ENCODE measurements at regions not wholly inside any gene's neighbourhood (a gene's known extent, or its start where the extent isn't known, plus 50 kb on each side); places are given as distances from the start of the nearest gene placed in this dataset.
"Not testable (repeated sequence)": the region's sequence is repeated elsewhere in the genome, so short reads cannot be mapped to it uniquely, and the experiment has no call there.

DNA sequence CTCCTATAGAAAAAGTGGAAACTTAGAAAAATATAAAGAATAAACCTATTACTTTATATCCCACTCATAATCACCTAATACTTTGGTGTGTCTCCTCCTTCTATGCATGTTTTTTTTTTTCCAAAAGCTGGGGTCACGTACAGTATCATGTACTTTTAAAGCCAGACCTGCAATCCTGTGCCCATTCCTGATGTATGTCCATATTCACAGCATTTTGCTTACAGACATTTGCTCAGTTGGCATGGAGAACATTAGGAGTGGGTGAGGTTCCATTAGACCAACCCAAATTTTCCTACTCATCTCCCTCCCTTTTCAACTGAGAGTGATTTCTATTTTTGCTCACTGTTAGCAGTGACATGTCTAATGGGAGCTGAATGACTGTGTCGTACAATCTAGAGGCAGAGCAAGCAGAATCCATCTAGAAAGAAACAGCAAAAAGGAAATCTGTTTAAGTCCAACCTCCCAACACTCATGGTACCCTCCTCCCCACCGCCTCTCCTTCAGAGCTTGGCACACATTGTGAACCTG, 195.6 kb upstream of the KLF3 start:
- no CpG with 5 or more reads among the region's 3 CpGs for WGBS (ENCODE audit: extremely low coverage, insufficient coverage, low lambda C conversion rate)
- H3K27me3 ChIP-seq (ENCODE audit: insufficient read depth, low read length, poor library complexity) = no peaks in the 10 kb centered on the region
- no peak overlapping the region for H3K4me2 ChIP-seq (ENCODE audit: low read length)
- no peak overlapping the region for H3K4me3 ChIP-seq (ENCODE audit: low read length)
- no peak overlapping the region for H3K27ac ChIP-seq (ENCODE audit: low read depth, low read length)
- H3K4me1 ChIP-seq (ENCODE audit: control insufficient read depth, low read depth, low read length) = no peaks in the 10 kb centered on the region
- H3K79me1 ChIP-seq (ENCODE audit: low read length) = no peaks in the 10 kb centered on the region
- H3K56ac ChIP-seq (ENCODE audit: low read length) = no peak overlapping the region
- no peak overlapping the region for H3K9ac ChIP-seq (ENCODE audit: low read length)
- no peak for DNase-seq
- no peak overlapping the region for H2AK5ac ChIP-seq (ENCODE audit: low read length)
- H3K18ac ChIP-seq (ENCODE audit: low read length) = no peak overlapping the region
- H4K8ac ChIP-seq (ENCODE audit: low read depth, low read length) = no peak overlapping the region
- no peak overlapping the region for H3K23ac ChIP-seq (ENCODE audit: low read length)
- no peaks in the 10 kb centered on the region for H3K36me3 ChIP-seq (ENCODE audit: control insufficient read depth, insufficient read depth, low read length)
- no peak overlapping the region for H3K4ac ChIP-seq (ENCODE audit: low read depth, low read length)
- H2BK5ac ChIP-seq (ENCODE audit: low read length) = no peak overlapping the region
- no peak overlapping the region for H2BK15ac ChIP-seq (replicated peaks; ENCODE audit: low read depth)
- no peak overlapping the region for H4K5ac ChIP-seq (ENCODE audit: low read length)
- H2BK120ac ChIP-seq (ENCODE audit: low read depth, low read length) = no peak overlapping the region
- H3K79me2 ChIP-seq (ENCODE audit: control insufficient read depth, insufficient read depth, low read length) = no peaks in the 10 kb centered on the region

DNA sequence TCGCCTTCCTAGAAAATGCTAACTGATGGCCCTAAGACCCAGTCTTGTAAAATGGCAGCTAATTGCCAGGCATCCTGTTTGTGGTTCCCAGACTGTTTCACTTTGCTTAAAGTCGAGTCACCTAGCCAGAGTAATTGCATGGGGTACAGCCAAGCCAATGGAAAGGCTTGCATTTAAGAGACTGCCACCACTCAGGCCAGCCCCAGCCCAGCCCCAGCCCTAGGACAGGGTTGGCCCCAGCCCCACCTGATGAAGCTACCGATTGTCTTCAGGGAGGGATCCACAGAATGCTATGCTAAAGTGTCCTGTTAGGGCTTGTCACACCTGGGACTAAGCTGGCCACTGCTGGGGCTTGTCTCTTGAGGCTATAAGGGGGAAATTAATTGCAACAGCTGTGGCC, 194.6 kb upstream of the KLF3 start:
- Histone ChIP-seq H3K4ac (ENCODE audit: low read depth, low read length) (no peak overlapping the region), H3K4me3 (ENCODE audit: low read length) (no peak overlapping the region)
- no CpG with 5 or more reads among the region's 3 CpGs for WGBS (ENCODE audit: extremely low coverage, insufficient coverage, low lambda C conversion rate)

DNA sequence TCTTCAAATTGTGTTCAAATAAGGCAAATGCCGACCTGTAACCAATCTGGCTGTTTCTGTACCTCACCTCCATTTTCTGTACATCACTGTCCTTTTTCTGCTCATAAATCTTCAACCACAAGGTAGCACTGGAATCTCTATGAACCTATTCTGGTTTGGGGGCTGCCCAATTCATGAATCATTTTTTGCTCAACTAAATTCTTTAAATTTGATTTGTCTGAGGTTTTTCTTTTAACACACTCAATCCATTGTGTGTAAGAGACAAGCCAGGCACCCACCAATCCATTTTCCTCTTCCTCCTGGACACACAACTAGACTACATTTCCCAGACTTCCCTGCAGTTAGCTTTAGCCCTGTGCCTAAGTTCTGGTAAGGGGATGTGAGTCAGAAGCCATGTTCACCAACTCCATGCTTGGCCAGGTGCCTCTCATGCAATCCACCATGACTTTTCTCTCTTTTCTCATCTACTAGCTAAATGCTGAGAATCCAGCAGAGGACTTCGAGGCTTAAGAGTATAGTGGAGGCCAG, 193.2 kb upstream of the KLF3 start:
- H3K18ac ChIP-seq (ENCODE audit: low read length) = no peak overlapping the region
- no peaks in the 10 kb centered on the region for H3K79me2 ChIP-seq (ENCODE audit: control insufficient read depth, insufficient read depth, low read length)
- H3K4me2 ChIP-seq (ENCODE audit: low read length) = no peak overlapping the region
- no peak overlapping the region for H3K23ac ChIP-seq (ENCODE audit: low read length)
- no peak overlapping the region for H4K5ac ChIP-seq (ENCODE audit: low read length)
- no peak overlapping the region for H2BK120ac ChIP-seq (ENCODE audit: low read depth, low read length)
- H3K9ac ChIP-seq (ENCODE audit: low read length) = no peak overlapping the region
- no peaks in the 10 kb centered on the region for H3K4me1 ChIP-seq (ENCODE audit: control insufficient read depth, low read depth, low read length)
- no peaks in the 10 kb centered on the region for H3K79me1 ChIP-seq (ENCODE audit: low read length)
- no peak overlapping the region for H2BK15ac ChIP-seq (replicated peaks; ENCODE audit: low read depth)
- H3K36me3 ChIP-seq (ENCODE audit: control insufficient read depth, insufficient read depth, low read length) = no peaks in the 10 kb centered on the region
- no peak overlapping the region for H3K27ac ChIP-seq (ENCODE audit: low read depth, low read length)
- no peak overlapping the region for H3K4me3 ChIP-seq (ENCODE audit: low read length)
- no peak overlapping the region for H4K8ac ChIP-seq (ENCODE audit: low read depth, low read length)
- no CpG with 5 or more reads among the region's 2 CpGs for WGBS (ENCODE audit: extremely low coverage, insufficient coverage, low lambda C conversion rate)
- H3K4ac ChIP-seq (ENCODE audit: low read depth, low read length) = no peak overlapping the region
- H2BK5ac ChIP-seq (ENCODE audit: low read length) = no peak overlapping the region
- DNase-seq = no peak
- H3K56ac ChIP-seq (ENCODE audit: low read length) = no peak overlapping the region
- no peak overlapping the region for H2AK5ac ChIP-seq (ENCODE audit: low read length)
- H3K27me3 ChIP-seq (ENCODE audit: insufficient read depth, low read length, poor library complexity) = no peaks in the 10 kb centered on the region

More for the DNA sequence above, 194.6 kb upstream of the KLF3 start:
- H2BK15ac ChIP-seq (replicated peaks; ENCODE audit: low read depth) = no peak overlapping the region
- no peak overlapping the region for H2BK120ac ChIP-seq (ENCODE audit: low read depth, low read length)
- H3K9ac ChIP-seq (ENCODE audit: low read length) = no peak overlapping the region
- H2AK5ac ChIP-seq (ENCODE audit: low read length) = no peak overlapping the region
- no peak overlapping the region for H3K23ac ChIP-seq (ENCODE audit: low read length)
- no peaks in the 10 kb centered on the region for H3K79me1 ChIP-seq (ENCODE audit: low read length)
- no peak overlapping the region for H3K18ac ChIP-seq (ENCODE audit: low read length)
- H3K36me3 ChIP-seq (ENCODE audit: control insufficient read depth, insufficient read depth, low read length) = no peaks in the 10 kb centered on the region
- no peaks in the 10 kb centered on the region for H3K79me2 ChIP-seq (ENCODE audit: control insufficient read depth, insufficient read depth, low read length)
- no peak overlapping the region for H4K5ac ChIP-seq (ENCODE audit: low read length)
- DNase-seq = no peak
- H3K4me1 ChIP-seq (ENCODE audit: control insufficient read depth, low read depth, low read length) = no peaks in the 10 kb centered on the region
- H3K56ac ChIP-seq (ENCODE audit: low read length) = no peak overlapping the region
- no peaks in the 10 kb centered on the region for H3K27me3 ChIP-seq (ENCODE audit: insufficient read depth, low read length, poor library complexity)
- H3K4me2 ChIP-seq (ENCODE audit: low read length) = no peak overlapping the region
- H2BK5ac ChIP-seq (ENCODE audit: low read length) = no peak overlapping the region
- H3K27ac ChIP-seq (ENCODE audit: low read depth, low read length) = no peak overlapping the region
- no peak overlapping the region for H4K8ac ChIP-seq (ENCODE audit: low read depth, low read length)

DNA sequence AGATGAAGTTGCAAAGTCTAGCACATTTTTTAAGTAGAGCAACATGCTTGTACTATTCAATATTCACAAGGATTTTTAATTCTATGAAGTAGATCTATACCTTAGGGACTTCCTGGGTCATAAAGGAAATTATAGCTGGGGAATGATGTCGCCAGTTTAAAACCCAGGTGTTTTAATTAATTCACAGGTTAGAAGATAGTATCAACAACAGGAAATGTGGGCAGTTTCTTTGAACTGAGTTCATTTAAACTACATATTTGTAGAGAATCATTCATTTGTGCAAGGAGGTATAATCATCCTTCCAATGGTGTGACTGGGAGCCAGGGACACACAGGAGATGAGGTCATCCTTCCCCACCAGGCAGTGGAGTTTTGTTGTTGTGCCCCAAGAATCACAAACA, 181.3 kb upstream of the KLF3 start:
- Histone ChIP-seq H2BK120ac (ENCODE audit: low read depth, low read length) (no peak overlapping the region), H3K4me2 (ENCODE audit: low read length) (no peak overlapping the region), H3K79me2 (ENCODE audit: control insufficient read depth, insufficient read depth, low read length) (no peaks in the 10 kb centered on the region), H3K56ac (ENCODE audit: low read length) (no peak overlapping the region), H3K4me1 (ENCODE audit: control insufficient read depth, low read depth, low read length) (no peaks in the 10 kb centered on the region), H3K18ac (ENCODE audit: low read length) (no peak overlapping the region), H2AK5ac (ENCODE audit: low read length) (no peak overlapping the region), H2BK15ac (replicated peaks; ENCODE audit: low read depth) (no peak overlapping the region), H4K5ac (ENCODE audit: low read length) (no peak overlapping the region), H4K8ac (ENCODE audit: low read depth, low read length) (no peak overlapping the region), H3K27ac (ENCODE audit: low read depth, low read length) (no peak overlapping the region), H3K36me3 (ENCODE audit: control insufficient read depth, insufficient read depth, low read length) (no peaks in the 10 kb centered on the region), H3K9ac (ENCODE audit: low read length) (no peak overlapping the region), H3K4me3 (ENCODE audit: low read length) (no peak overlapping the region), H3K79me1 (ENCODE audit: low read length) (no peaks in the 10 kb centered on the region), H3K4ac (ENCODE audit: low read depth, low read length) (no peak overlapping the region), H2BK5ac (ENCODE audit: low read length) (no peak overlapping the region), H3K27me3 (ENCODE audit: insufficient read depth, low read length, poor library complexity) (no peaks in the 10 kb centered on the region), H3K23ac (ENCODE audit: low read length) (no peak overlapping the region)
- no CpG with 5 or more reads among the region's 1 CpG for WGBS (ENCODE audit: extremely low coverage, insufficient coverage, low lambda C conversion rate)
- DNase-seq = no peak

DNA sequence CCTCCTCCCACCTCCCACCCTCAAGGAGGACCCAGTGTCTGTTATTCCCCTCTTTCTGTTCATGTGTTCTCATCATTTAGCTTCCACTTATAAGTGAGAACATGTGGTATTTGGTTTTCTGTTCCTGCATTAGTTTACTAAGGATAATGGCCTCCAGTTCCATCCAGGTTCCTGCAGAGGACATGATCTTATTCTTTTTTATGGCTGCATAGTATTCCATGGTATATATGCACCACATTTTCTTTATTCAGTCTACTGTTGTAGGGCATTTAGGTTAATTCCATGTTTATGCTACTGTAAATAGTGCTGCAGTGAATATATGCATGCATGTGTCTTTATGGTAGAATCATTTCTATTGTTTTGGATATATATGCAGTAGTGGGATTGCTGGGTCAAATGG, 180.4 kb upstream of the KLF3 start:
- H3K9ac ChIP-seq (ENCODE audit: low read length); H3K79me1 ChIP-seq (ENCODE audit: low read length); H2AK5ac ChIP-seq (ENCODE audit: low read length); H3K56ac ChIP-seq (ENCODE audit: low read length); H2BK120ac ChIP-seq (ENCODE audit: low read depth, low read length); H3K27me3 ChIP-seq (ENCODE audit: insufficient read depth, low read length, poor library complexity); H3K4ac ChIP-seq (ENCODE audit: low read depth, low read length); H3K18ac ChIP-seq (ENCODE audit: low read length); H3K23ac ChIP-seq (ENCODE audit: low read length); H3K79me2 ChIP-seq (ENCODE audit: control insufficient read depth, insufficient read depth, low read length); H3K36me3 ChIP-seq (ENCODE audit: control insufficient read depth, insufficient read depth, low read length); DNase-seq; H3K4me1 ChIP-seq (ENCODE audit: control insufficient read depth, low read depth, low read length); H3K27ac ChIP-seq (ENCODE audit: low read depth, low read length); H4K8ac ChIP-seq (ENCODE audit: low read depth, low read length); H2BK15ac ChIP-seq (replicated peaks; ENCODE audit: low read depth); H4K5ac ChIP-seq (ENCODE audit: low read length); H3K4me3 ChIP-seq (ENCODE audit: low read length); H2BK5ac ChIP-seq (ENCODE audit: low read length); H3K4me2 ChIP-seq (ENCODE audit: low read length): not testable (repeated sequence)
